SJSA1 (cell line): ENCODE measurements at regions not wholly inside any gene's neighbourhood (a gene's known extent, or its start where the extent isn't known, plus 50 kb on each side); places are given as distances from the start of the nearest gene placed in this dataset.

Experiments
- DNase-seq, 2 experiments: peaks; one replicate each; pipeline ENCODE4 v3.0.0-alpha.2; 2015 to 2020; ENCODE audit warnings: low spot score in 2 of 2, low read depth in 1 of 2
- H3K27ac ChIP-seq: fragments of 250-450 bp; sonication (Bioruptor Pico); 2 replicates; pipeline ENCODE4 v1.5.1; 2020; ENCODE audit warnings: mild to moderate bottlenecking, moderate library complexity
- H3K27me3 ChIP-seq: fragments of 250-450 bp; sonication (Bioruptor Pico); replicated peaks from 2 replicates; pipeline ENCODE4 v1.5.1; 2020; ENCODE audit warnings: mild to moderate bottlenecking, moderate library complexity
- H3K36me3 ChIP-seq: fragments of 250-450 bp; sonication (Bioruptor Pico); 2 replicates; pipeline ENCODE4 v1.5.1; 2020; ENCODE audit warnings: mild to moderate bottlenecking
- H3K4me1 ChIP-seq: fragments of 250-450 bp; sonication (Bioruptor Pico); replicated peaks from 2 replicates; pipeline ENCODE4 v1.6.1; 2021; ENCODE audit warnings: mild to moderate bottlenecking
- H3K4me3 ChIP-seq: fragments of 250-450 bp; sonication (Bioruptor Pico); 2 replicates; pipeline ENCODE4 v1.5.1; 2020; ENCODE audit warnings: mild to moderate bottlenecking
- H3K9me3 ChIP-seq: fragments of 250-450 bp; sonication (Bioruptor Pico); replicated peaks from 2 replicates; pipeline ENCODE4 v1.5.1; 2020; ENCODE audit warnings: mild to moderate bottlenecking

DNA sequence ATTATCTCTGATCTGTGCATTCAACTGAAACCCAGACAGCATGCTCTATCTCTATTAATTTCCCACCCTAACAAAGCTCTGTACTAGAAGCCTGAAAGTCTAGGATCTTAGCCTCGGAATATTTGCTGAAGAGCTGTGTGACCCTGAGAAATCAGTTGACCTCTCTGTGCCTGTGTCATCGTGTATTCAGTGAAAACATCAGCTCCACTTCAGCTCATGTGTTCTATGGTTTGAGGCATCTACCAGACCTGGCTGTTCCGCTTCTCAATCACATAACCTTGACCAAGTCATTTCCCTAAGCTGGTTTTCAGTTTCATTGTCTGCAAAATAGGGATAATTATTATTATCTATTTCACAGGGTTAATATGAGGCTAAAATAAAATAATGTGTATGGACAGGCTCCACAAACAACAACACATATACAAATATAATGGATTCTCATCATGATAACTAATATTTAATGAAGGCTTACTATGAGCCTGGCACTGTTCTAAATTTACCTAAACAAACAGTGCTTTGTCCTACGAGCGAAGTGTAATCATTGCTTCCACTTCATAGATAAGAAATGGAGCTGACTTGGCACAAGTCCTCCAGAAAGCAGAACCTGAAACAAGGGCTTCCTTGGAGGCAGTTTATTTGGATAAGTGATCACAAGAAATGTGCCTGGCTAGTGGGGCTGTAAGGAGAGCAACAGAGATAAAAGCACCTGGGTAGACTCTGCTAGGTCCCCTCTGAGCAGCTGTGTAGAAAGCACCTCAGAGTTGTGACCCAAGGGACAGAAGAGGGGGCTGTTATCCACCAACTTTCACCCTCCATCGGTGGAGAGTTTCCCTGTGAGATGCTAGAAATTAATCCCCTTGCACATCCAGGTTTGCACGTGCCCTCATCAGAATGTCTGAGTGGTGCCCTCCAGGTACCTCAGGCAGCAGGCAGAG is 356.9 kb downstream of the RAB28 start:
- no peak overlapping the region for H3K27ac ChIP-seq

DNA sequence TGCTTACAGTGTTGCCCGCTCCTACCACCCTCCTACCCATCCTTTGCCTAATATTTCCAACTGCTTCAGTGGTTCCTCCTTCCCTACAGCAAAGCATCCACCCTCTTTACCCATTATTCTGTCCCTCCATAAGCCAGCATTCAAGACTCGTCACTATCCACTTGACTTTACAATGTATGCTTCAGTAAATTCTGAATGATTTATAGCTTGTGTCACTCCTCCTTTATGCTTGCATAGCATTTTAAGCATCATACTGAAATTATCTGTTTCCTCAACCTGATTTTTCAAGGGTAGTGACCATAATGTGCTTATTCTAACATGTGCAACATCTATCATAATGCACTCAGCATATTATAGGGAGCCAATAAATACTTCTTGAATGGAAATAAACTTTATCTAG is 365.5 kb downstream of the RAB28 start:
- Histone ChIP-seq H3K27me3 (no peaks in the 10 kb centered on the region), H3K36me3 (no peaks in the 10 kb centered on the region), H3K27ac (no peak overlapping the region), H3K4me3 (no peak overlapping the region), H3K9me3 (peaks cover 3% of the 10 kb centered on the region; the same call in 1 of the 2 replicates), H3K4me1 (no peaks in the 10 kb centered on the region)
- DNase-seq, result no peak

More for the DNA sequence above, 356.9 kb downstream of the RAB28 start:
- peak in 1 of 2 experiments; percentile 42 for DNase-seq
- Histone ChIP-seq H3K36me3 (no peaks in the 10 kb centered on the region), H3K4me3 (no peak overlapping the region), H3K27me3 (0 out of 2 replicates have a peak, but pooled peaks cover 2% of the 10 kb centered on the region), H3K4me1 (no peaks in the 10 kb centered on the region), H3K9me3 (no peaks in the 10 kb centered on the region)

DNA sequence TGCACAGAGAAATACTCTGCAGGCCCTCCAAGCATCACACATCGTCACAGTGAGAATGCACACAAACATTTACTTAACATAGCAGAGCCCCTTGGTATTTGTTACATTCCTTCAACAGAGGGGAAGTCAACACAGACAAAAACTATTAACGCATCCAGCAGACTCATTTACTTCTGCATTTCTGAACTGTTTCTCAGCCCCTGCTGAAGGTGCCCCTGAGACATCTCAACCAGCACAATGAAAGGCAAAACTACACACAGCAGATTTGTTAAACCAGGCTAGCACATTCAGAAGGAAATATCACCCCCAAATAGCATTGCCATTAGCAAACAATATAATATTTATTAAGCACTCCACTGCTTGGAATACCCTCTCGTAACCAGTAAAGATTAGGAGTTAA is 367.0 kb downstream of the RAB28 start:
- Histone ChIP-seq H3K27ac (no peak overlapping the region), H3K4me1 (no peaks in the 10 kb centered on the region), H3K9me3 (peaks cover 3% of the 10 kb centered on the region; the same call in 1 of the 2 replicates), H3K36me3 (no peaks in the 10 kb centered on the region), H3K27me3 (no peaks in the 10 kb centered on the region), H3K4me3 (no peak overlapping the region)
- DNase-seq, result no peak

DNA sequence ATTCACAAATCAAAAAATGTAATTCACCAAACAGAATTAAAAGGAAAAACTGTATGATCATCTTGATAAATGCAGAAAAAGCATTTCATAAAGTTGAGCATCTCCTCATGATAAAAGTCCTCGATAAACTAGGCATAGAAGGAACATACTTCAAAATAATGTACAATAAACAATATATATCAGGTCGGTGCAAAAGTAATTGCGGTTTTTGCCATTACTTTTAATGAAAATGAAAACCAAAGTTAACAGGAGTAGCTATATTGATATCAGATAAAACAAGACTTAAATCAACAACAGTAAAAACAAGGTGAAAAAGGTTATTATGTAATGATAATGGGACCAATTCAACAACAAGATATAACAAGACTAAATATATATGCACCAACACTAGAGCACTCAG is 372.1 kb downstream of the RAB28 start:
- H3K9me3 ChIP-seq, result peaks cover 3% of the 10 kb centered on the region
- no peaks in the 10 kb centered on the region for H3K36me3 ChIP-seq
- no peaks in the 10 kb centered on the region for H3K27me3 ChIP-seq
- DNase-seq, result no peak
- H3K4me3 ChIP-seq, result no peak overlapping the region
- no peaks in the 10 kb centered on the region for H3K4me1 ChIP-seq
- H3K27ac ChIP-seq, result no peak overlapping the region

DNA sequence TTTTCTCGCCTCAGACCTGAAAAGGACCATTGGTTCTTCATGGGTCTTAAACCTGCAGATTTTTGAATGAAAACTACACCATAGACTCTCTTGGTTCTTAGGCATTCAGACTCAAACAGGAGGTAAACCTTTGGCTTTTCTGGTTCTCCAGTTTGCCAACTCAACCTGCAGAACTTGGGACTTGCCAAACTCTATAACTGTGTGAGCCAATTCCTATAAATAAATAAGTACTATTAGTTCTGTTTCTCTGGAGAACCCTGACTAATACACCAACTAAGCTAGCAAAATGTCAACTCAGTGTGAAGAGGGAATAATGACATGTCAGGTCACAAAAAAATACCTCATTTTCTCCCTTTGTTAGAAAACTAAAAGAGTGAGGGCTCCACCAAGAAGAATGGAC is 374.6 kb downstream of the RAB28 start:
- H3K9me3 ChIP-seq, result no peaks in the 10 kb centered on the region; the same call in none of the 2 replicates
- no peaks in the 10 kb centered on the region for H3K27me3 ChIP-seq
- no peaks in the 10 kb centered on the region for H3K4me1 ChIP-seq
- no peak overlapping the region for H3K27ac ChIP-seq
- no peaks in the 10 kb centered on the region for H3K36me3 ChIP-seq
- DNase-seq, result no peak
- no peak overlapping the region for H3K4me3 ChIP-seq

DNA sequence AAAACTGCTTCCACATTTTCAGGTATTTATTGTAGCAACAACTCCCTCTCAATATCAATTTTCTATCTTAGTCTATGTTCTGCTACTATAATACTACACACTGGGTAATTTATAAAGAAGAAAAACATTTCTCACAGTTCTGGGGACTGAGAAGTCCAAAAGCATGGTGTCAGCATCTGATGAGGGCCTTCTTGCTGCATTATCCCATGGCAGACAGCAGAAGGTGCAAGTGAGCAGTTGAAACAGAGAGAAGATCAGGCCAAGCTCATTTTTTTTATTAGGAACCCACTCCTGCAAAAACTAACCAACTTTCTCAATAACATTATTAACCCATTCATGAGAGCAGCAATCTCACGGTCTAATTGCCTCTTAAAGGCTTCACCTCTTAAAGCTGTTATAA is 376.0 kb downstream of the RAB28 start:
- no peaks in the 10 kb centered on the region for H3K4me1 ChIP-seq
- no peaks in the 10 kb centered on the region for H3K36me3 ChIP-seq
- H3K27me3 ChIP-seq, result no peaks in the 10 kb centered on the region
- no peak overlapping the region for H3K27ac ChIP-seq
- no peak overlapping the region for H3K4me3 ChIP-seq
- no peak for DNase-seq
- H3K9me3 ChIP-seq, result no peaks in the 10 kb centered on the region; the same call in none of the 2 replicates

DNA sequence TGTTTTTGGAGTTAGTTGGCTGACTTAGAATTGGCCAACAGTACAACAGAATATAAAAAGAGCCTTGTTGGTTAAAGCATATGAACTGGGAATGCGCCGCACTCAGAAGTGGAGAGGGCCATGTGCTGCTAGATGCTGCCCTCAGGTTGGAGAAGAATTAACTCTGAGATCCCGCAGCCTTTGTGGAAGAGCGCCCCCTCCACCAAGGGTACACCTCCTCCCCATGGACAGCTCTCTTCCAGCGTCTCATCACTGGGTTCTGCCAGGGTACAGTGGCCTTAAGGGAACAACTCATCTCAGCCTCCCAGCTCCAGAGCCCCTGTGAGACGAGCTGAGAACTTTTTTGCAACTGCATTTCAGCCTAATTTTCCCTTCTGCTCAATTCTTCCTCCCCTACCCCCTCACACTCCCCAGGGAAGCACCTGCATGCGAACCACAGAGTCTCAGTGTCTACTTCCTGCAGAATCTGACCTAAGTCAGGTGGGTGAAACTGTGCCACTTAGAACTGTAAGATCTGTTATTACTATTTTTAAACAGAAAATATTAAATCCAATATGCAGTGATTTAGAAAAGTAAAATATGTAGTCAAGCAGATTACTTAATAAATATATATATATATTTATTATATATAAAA is 380.6 kb downstream of the RAB28 start:
- H3K27me3 ChIP-seq, result no peaks in the 10 kb centered on the region
- no peak overlapping the region for H3K27ac ChIP-seq
- no peaks in the 10 kb centered on the region for H3K36me3 ChIP-seq
- no peaks in the 10 kb centered on the region for H3K4me1 ChIP-seq
- DNase-seq, result no peak
- H3K4me3 ChIP-seq, result no peak overlapping the region
- H3K9me3 ChIP-seq, result no peaks in the 10 kb centered on the region; the same call in 1 of the 2 replicates

DNA sequence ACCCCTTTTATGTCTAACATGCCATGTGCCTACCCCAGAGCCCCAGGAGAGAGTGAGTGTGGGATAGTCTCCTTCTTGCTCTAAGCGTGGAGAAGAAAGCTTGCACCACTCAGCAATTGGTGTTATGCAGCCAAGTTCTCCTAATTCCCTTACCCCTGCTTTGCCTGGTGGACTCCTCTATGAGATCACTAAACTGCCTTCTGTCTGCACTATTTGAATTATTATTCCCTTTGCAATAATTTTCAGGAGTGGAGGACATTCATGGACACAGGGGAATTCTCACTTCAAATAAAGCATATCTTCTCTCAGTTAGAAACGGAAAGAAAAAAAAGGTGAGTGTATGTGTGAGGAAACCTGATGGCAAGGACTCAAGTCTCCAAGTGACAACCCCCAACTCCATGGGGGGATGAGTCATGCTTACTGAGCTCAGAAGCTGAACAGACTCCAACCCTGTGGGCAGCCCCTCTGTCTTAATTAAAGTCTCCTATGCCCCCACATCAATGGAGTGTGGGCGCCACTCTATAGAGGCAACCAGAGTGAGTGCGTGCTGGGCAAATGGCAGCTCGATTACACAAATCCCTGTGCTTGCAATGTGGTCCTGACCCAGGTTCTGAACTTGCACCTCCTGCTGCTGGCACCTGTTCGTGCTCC is 381.9 kb downstream of the RAB28 start:
- H3K36me3 ChIP-seq, result no peaks in the 10 kb centered on the region
- no peak overlapping the region for H3K4me3 ChIP-seq
- H3K4me1 ChIP-seq, result no peaks in the 10 kb centered on the region
- H3K27ac ChIP-seq, result no peak overlapping the region
- no peaks in the 10 kb centered on the region for H3K9me3 ChIP-seq
- no peak for DNase-seq
- H3K27me3 ChIP-seq, result no peaks in the 10 kb centered on the region

DNA sequence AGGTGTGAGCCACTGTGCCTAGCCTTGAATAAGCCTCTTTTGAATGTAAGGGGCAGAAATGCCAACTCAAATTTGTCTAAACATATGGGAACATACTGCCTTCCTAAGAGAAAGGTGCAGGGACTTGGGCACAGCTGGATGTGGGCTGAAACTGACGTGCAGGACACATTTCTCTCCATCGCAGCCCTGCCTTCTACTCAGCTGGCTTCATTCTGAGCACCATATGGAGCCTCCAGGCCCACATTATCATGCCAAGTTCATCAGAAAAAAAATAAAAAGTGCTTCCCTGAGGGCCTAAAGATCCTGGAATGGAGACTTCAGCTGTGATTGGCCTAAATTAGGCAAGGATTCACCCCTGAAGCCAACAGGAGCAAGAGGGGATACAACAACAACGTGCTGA is 386.2 kb downstream of the RAB28 start:
- Histone ChIP-seq H3K36me3 (no peaks in the 10 kb centered on the region), H3K4me3 (no peak overlapping the region), H3K4me1 (no peaks in the 10 kb centered on the region), H3K27me3 (no peaks in the 10 kb centered on the region), H3K27ac (no peak overlapping the region), H3K9me3 (no peaks in the 10 kb centered on the region)
- DNase-seq, result no peak

DNA sequence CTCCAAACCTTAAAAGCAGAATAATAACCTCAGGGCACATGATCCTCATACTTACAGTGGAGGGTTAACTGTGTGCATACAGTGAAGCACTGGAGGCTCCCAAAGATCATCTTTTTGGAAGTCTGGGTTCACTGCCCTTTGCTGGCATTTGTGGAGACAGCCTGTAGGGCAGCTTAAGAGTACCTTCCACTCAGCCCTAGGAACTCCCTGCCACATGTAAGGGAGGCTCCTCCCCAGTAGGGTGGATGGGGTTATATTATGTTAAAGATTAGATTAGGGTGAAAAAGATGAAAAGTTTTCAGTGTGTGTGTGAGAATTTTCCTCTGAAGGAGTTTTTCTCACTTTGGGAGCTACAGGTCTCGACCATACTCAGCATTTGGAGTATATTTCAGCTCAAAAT is 388.4 kb downstream of the RAB28 start:
- Histone ChIP-seq H3K4me1 (no peaks in the 10 kb centered on the region), H3K27ac (no peak overlapping the region), H3K36me3 (no peaks in the 10 kb centered on the region), H3K4me3 (no peak overlapping the region), H3K9me3 (no peaks in the 10 kb centered on the region), H3K27me3 (no peaks in the 10 kb centered on the region)
- no peak for DNase-seq

DNA sequence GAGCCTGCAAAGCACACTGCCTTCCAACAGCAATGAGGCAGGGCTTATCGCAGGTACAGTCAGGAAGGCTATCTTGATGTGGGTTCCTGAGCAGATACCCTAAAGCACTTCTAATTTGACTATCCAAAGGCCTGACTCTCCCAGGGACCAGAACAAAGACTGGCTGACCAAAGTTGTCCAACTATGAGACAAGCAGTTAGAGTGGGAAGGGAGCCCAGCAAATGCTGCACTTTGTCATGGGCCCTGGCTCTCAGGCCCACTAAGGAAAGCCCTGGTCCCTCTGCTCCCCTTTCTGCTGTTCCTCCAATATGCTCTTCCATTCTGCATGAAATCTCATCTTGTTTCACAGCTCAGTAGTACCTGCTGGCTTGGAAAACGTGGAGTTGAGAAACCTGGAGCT is 391.0 kb downstream of the RAB28 start:
- no peaks in the 10 kb centered on the region for H3K36me3 ChIP-seq
- no peaks in the 10 kb centered on the region for H3K4me1 ChIP-seq
- DNase-seq, result no peak
- H3K4me3 ChIP-seq, result no peak overlapping the region
- H3K27ac ChIP-seq, result no peak overlapping the region
- no peaks in the 10 kb centered on the region for H3K9me3 ChIP-seq
- 0 out of 2 replicates have a peak, but pooled peaks cover 3% of the 10 kb centered on the region for H3K27me3 ChIP-seq

DNA sequence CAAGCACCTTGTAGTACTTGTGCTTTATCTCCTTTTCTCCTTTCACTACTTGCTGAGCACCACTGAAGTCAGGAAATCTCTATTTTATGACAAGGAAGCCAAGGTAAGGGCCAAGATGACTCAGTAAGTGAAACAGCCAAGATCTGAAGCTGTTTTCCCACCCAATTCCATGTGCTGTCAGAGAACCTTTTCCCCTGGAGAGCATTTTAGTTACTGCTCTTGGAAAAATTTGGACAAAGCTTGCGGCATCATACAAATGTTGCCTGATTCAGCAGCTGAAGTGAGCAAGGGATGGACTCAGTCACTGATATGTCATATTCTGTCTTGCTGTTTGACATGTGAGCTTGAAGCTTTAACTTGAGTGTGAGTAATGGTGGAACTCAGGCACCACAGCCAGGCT is 391.4 kb downstream of the RAB28 start:
- Histone ChIP-seq H3K9me3 (no peaks in the 10 kb centered on the region), H3K27ac (no peak overlapping the region), H3K27me3 (0 out of 2 replicates have a peak, but pooled peaks cover 3% of the 10 kb centered on the region), H3K4me1 (no peaks in the 10 kb centered on the region), H3K36me3 (no peaks in the 10 kb centered on the region), H3K4me3 (no peak overlapping the region)
- DNase-seq, result no peak

DNA sequence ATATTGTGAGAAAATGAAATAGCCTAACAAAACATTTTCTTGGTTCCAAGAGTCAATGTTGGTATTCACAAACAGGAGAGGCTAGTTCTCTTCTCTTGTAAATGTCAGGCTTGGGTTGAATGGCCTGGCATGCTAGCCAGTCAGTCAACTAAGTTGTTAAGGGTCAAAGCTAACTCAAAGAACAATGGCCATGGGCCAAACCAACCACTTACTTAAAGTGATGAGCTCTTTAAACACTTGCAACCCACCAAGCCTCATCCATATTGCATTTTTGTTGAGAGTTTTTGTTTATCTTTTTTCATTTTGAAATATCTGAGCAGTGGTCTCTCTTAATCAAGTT is 394.5 kb downstream of the RAB28 start:
- no peaks in the 10 kb centered on the region for H3K36me3 ChIP-seq
- no peaks in the 10 kb centered on the region for H3K9me3 ChIP-seq
- 0 out of 2 replicates have a peak, but pooled peaks cover 3% of the 10 kb centered on the region for H3K27me3 ChIP-seq
- H3K4me1 ChIP-seq, result no peaks in the 10 kb centered on the region
- DNase-seq, result no peak
- no peak overlapping the region for H3K4me3 ChIP-seq
- no peak overlapping the region for H3K27ac ChIP-seq
